HG02759 (cell line): ENCODE measurements at regions not wholly inside any gene's neighbourhood (a gene's known extent, or its start where the extent isn't known, plus 50 kb on each side); places are given as distances from the start of the nearest gene placed in this dataset.
"Not testable (repeated sequence)": the region's sequence is repeated elsewhere in the genome, so short reads cannot be mapped to it uniquely, and the experiment has no call there.

ENCODE experiments used
- ATAC-seq: cut with Tn5 transposase; IDR thresholded peaks from one replicate; pipeline ENCODE4 v1.9.1; 2021; ENCODE audit warnings: mild to moderate bottlenecking, moderate library complexity; ENCODE audit not compliant: unreplicated experiment

GRCh38 chr5:106648401-106648800 is 1022.3 kb downstream of the EFNA5 start:
- no peak for ATAC-seq

DNA sequence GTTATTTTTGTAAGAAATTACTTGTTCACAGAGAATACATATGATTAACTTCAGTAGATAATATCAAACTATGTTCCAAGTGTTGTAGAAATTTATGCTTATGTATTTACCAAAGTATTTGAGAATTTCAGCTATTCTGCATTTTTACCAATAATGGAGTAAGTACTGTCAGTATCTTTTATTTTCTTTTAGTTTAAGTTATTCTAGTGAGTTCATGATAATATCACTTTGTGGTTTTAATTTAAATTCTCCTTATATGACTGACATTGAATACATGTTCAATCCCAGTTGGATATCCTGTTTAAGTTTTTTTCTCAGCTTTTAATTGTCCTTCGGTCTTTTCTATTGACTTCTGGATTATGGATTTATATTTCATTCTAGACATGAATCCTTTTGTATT is 1024.6 kb downstream of the EFNA5 start:
- no peak for ATAC-seq

GRCh38 chr5:106640511-106640910 is 1030.2 kb downstream of the EFNA5 start:
- ATAC-seq, result no peak

GRCh38 chr5:106639488-106639887 is 1031.2 kb downstream of the EFNA5 start:
- no peak for ATAC-seq

- no peak for ATAC-seq
These were observed 1033.5 kb downstream of the EFNA5 start for GRCh38 chr5:106637275-106637674.

- ATAC-seq, result no peak
These were observed 1036.4 kb downstream of the EFNA5 start for GRCh38 chr5:106634375-106634774.

GRCh38 chr5:106633825-106634224 is 1036.9 kb downstream of the EFNA5 start:
- no peak for ATAC-seq

DNA sequence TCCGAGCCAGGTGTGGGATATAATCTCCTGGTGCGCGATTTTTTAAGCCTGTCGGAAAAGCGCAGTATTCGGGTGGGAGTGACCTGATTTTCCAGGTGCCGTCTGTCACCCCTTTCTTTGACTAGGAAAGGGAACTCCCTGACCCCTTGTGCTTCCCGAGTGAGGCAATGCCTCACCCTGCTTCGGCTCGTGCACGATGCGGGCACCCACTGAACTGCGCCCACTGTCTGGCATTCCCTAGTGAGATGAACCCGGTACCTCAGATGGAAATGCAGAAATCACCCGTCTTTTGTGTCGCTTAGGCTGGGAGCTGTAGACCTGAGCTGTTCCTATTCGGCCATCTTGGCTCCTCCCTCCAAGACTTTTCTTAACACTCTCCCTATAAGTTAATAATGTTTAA is 1042.3 kb downstream of the EFNA5 start:
- ATAC-seq, result not testable (repeated sequence)

DNA sequence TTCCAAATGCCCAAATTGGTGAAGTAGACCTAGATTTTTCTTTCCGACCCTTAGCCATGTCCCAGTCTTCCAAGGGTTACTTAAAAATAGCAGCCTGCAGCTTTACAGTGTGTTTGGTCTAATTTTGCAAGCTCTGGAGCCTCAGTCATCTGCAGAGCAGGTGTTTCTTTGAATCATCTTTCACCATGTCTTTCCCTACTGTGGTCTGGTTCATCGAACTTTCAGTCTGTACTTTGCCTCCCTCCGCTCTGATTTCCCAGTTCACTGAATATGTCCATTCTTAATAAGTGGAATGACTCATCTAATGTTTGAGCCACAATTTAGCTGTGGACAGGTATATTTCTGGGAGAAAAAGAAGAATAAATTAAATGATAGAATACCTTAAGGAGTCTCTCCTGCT is 1060.7 kb downstream of the EFNA5 start:
- ATAC-seq, result no peak

GRCh38 chr5:106601620-106602019 is 1069.1 kb downstream of the EFNA5 start:
- ATAC-seq, result no peak

- no peak for ATAC-seq
These were observed 1069.9 kb downstream of the EFNA5 start for GRCh38 chr5:106600803-106601202.

DNA sequence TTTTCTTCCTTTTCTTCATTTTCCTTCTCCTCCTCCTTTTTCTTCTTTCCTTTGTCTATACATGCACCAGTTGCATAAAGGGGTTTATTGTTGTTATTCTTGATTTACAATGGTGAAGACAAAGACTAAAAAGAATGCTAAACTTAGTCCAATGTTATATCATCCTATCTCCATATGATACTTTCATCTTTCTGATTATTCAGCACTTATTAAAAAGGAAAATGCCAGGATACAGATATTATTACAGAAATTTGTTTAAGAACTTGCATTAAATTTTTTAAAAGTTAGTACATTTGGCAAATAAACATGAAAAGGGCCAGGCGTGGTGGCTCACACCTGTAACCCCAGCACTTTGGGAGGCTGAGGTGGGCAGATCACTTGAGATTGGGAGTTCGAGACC is 1074.9 kb downstream of the EFNA5 start:
- ATAC-seq, result no peak

- ATAC-seq, result no peak
These were observed 1086.5 kb downstream of the EFNA5 start for GRCh38 chr5:106584268-106584667.

DNA sequence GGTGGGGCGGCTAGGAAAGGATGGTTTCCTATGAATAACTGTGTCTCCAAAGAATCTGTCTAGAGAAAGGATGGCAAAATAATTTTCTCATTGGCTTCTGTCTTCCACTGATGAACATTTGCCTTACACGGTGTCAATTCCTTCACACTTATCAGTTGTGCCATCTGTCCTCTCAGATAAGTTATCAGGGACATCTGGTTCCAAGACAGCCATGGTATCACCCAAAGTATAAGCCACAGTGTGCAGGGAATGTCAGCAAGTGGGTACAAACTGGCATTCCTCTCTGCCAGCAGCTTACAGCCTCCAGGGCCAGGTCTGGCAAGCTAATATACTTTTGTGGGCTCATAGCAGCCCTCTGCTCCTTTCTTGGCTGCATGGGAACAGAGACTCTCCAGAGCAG is 1092.0 kb downstream of the EFNA5 start:
- no peak for ATAC-seq

DNA sequence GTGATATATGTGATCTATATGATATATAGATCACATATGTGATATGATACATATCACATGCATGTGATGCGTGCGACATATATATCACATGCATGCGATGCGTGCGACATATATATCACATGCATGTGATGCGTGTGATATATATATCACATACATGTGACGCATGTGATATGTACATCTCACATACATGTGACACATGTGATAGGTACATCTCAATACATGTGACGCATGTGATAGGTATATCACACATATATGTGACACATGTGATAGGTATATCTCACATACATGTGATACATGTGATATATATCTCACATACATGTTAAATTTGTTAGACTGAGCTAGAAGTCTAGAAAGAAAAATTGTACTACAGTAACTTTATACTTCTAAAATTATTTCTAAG is 1095.9 kb downstream of the EFNA5 start:
- no peak for ATAC-seq

DNA sequence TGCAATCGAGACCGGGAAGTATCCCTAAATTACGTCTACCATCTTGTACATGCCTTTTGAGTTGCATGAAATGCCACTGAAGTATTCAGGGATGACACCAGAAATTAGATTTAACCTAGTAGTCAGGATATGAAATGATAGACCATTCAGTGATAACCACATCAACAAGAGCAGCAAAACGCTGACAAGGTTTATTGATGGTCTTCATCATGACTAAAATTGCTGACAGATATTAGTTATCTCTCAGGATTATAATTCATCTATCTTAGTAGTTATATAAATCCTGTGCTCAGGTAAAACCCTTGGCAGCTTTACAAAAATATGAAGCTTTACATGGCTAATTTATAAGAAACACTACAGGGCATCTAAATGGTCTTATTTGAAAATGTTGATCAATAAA is 1104.7 kb downstream of the EFNA5 start:
- ATAC-seq, result no peak

DNA sequence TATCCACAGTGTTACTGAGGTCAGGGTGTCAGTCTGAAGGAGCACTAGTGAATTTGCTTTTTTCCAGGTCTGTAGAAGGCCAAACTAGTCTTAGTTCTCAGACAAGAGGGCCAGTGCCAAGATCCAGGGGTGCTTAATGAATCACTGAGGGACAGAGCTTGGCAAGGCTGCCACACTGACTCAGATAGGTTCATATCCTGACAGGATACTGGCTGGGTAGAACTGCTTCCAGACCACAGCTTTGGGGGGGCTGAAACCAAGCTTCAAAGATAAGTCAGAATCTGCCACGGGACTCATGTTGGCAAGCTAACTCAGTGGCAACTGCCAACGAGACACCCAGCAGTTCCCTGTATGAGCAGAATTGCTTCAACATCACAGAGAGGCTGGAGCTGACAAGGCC is 1125.4 kb downstream of the EFNA5 start:
- no peak for ATAC-seq

DNA sequence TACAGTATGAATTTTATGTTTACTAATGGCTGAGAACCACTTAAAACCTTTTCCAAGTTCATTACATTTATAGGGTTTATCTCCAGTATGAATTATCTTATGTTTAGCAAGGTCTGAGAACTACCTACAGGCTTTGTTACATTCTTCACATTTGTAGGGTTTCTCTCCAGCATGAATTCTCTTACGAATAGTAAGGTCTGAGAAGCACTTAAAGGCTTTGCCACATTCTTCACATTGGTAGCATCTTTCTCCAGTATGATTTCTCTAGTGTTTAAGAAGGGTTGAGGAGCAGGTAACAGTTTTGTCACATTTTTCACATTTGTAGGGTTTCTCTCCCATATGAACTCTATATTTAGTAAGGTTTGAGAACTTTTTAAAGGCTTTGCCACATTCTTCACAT is 1127.4 kb downstream of the EFNA5 start:
- ATAC-seq, result no peak

- ATAC-seq, result no peak
These were observed 1140.6 kb downstream of the EFNA5 start for GRCh38 chr5:106530150-106530549.

DNA sequence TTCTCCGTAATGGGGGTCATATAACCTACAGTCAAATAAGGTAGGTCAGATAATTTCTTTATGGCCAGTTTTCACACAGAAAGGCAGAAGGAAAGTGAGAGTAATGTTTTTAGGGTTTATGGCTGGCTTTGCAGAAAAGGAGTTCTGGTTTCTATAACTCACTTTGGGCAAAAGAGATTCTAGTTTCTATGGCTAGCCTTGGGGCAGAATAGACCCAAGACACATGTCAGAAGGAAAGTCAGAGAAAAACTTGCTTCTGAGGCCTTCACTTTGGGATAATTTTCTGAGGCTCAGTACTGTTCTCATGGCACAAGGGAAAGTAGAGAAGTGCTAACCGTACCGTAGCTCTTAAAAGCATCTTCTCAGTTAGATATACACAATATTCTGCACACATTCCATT is 1145.3 kb downstream of the EFNA5 start:
- no peak for ATAC-seq

- ATAC-seq, result no peak
These were observed 1146.9 kb downstream of the EFNA5 start for GRCh38 chr5:106523852-106524251.

GRCh38 chr5:106522296-106522695 is 1148.4 kb downstream of the EFNA5 start:
- no peak for ATAC-seq

DNA sequence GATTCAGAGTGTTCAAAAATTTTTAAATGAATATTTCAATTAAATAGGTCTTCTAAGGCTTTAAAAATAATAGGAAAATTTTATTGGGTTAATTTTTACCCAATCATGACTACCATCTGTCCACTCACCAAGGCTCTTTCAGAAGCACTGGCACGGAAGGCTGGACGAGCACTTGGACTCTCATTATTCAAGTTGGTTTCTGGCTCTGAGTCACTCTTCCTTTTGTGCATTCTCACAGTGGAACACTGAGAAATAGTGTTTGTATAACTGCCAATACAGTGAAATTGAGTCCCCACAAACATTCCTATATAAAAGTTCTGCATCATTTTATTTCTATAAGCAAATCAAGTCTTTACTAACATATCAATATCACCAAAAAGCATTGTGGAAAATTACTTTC is 1149.0 kb downstream of the EFNA5 start:
- ATAC-seq, result no peak

- ATAC-seq, result no peak
These were observed 1160.4 kb downstream of the EFNA5 start for GRCh38 chr5:106510321-106510720.
